ENCODE measurements at regions not wholly inside any gene's neighbourhood (a gene's known extent, or its start where the extent isn't known, plus 50 kb on each side); places are given as distances from the start of the nearest gene placed in this dataset.

GRCh38 chr7:31416381-31416870 is 75.9 kb upstream of the NEUROD6 start:
- BruUV-seq (replicated peaks), result no TSS peak
- ChIA-PET CTCF (no interaction called here), POLR2A (ENCODE audit: low non-redundant PET) (interaction anchor here (0.6 kb wide), 1 partner anchor 55 kb away, joined by 4 read pairs; no protein-coding TSS in a partner anchor)

GRCh38 chr7:31418928-31419327 is 78.4 kb upstream of the NEUROD6 start:
- POLR2A ChIA-PET (ENCODE audit: low non-redundant PET), result no interaction called here
- no peaks in the 10 kb centered on the region for H3K36me3 ChIP-seq (ENCODE audit: insufficient read depth, low read length, poor library complexity, severe bottlenecking)
- no peaks in the 10 kb centered on the region for H3K9me3 ChIP-seq (ENCODE audit: low read depth, low read length, poor library complexity, severe bottlenecking)
- H3K27me3 ChIP-seq (replicated peaks; ENCODE audit: insufficient read depth, low read depth, low read length, poor library complexity), result peaks cover 10% of the 10 kb centered on the region
- CTCF ChIA-PET, result no interaction called here
- no TSS peak for BruUV-seq (replicated peaks)
- no peak for DNase-seq (ENCODE audit: low spot score)
- peaks cover 22% of the 10 kb centered on the region for H3K4me1 ChIP-seq (ENCODE audit: insufficient read depth, low read length, poor library complexity, severe bottlenecking)
- intact Hi-C loops (cut with micrococcal nuclease; ENCODE audit: unreplicated experiment), result no loop called here
- H3K4me3 ChIP-seq (ENCODE audit: low read depth, low read length, poor library complexity, severe bottlenecking), result no peak overlapping the region
- TF ChIP-seq EZH2 (IDR thresholded peaks at IDR 0.05; ENCODE audit: borderline replicate concordance, low read depth, low read length, poor library complexity, severe bottlenecking), result no peak
- no peak for TF ChIP-seq CTCF (conservative IDR thresholded peaks at IDR 0.05; ENCODE audit: low read depth, low read length)
- no peak overlapping the region for H3K27ac ChIP-seq (ENCODE audit: low read depth, low read length, poor library complexity, severe bottlenecking)

More at GRCh38 chr7:31416381-31416870, 75.9 kb upstream of the NEUROD6 start:
- Histone ChIP-seq H3K36me3 (ENCODE audit: insufficient read depth, low read length, poor library complexity, severe bottlenecking) (no peaks in the 10 kb centered on the region), H3K4me1 (ENCODE audit: insufficient read depth, low read length, poor library complexity, severe bottlenecking) (peaks cover 34% of the 10 kb centered on the region), H3K27me3 (replicated peaks; ENCODE audit: insufficient read depth, low read depth, low read length, poor library complexity) (peaks cover 5% of the 10 kb centered on the region), H3K27ac (ENCODE audit: low read depth, low read length, poor library complexity, severe bottlenecking) (peak overlapping the region; percentile 68), H3K4me3 (ENCODE audit: low read depth, low read length, poor library complexity, severe bottlenecking) (no peak overlapping the region), H3K9me3 (ENCODE audit: low read depth, low read length, poor library complexity, severe bottlenecking) (no peaks in the 10 kb centered on the region)
- peak; percentile 96 for DNase-seq (ENCODE audit: low spot score)
- TF ChIP-seq CTCF (conservative IDR thresholded peaks at IDR 0.05; ENCODE audit: low read depth, low read length), result no peak
- TF ChIP-seq EZH2 (IDR thresholded peaks at IDR 0.05; ENCODE audit: borderline replicate concordance, low read depth, low read length, poor library complexity, severe bottlenecking), result no peak
- intact Hi-C loops (cut with micrococcal nuclease; ENCODE audit: unreplicated experiment), result no loop called here

- Histone ChIP-seq H3K9me3 (ENCODE audit: low read depth, low read length, poor library complexity, severe bottlenecking) (no peaks in the 10 kb centered on the region), H3K4me1 (ENCODE audit: insufficient read depth, low read length, poor library complexity, severe bottlenecking) (peaks cover 22% of the 10 kb centered on the region), H3K4me3 (ENCODE audit: low read depth, low read length, poor library complexity, severe bottlenecking) (no peak overlapping the region), H3K36me3 (ENCODE audit: insufficient read depth, low read length, poor library complexity, severe bottlenecking) (no peaks in the 10 kb centered on the region), H3K27ac (ENCODE audit: low read depth, low read length, poor library complexity, severe bottlenecking) (no peak overlapping the region), H3K27me3 (replicated peaks; ENCODE audit: insufficient read depth, low read depth, low read length, poor library complexity) (peaks cover 10% of the 10 kb centered on the region)
- DNase-seq (ENCODE audit: low spot score), result no peak
- CTCF ChIA-PET, result no interaction called here
- POLR2A ChIA-PET (ENCODE audit: low non-redundant PET), result no interaction called here
- BruUV-seq (replicated peaks), result no TSS peak
- intact Hi-C loops (cut with micrococcal nuclease; ENCODE audit: unreplicated experiment), result no loop called here
- TF ChIP-seq EZH2 (IDR thresholded peaks at IDR 0.05; ENCODE audit: borderline replicate concordance, low read depth, low read length, poor library complexity, severe bottlenecking), result no peak
- no peak for TF ChIP-seq CTCF (conservative IDR thresholded peaks at IDR 0.05; ENCODE audit: low read depth, low read length)
Observed at GRCh38 chr7:31419505-31420055, 79.1 kb upstream of the NEUROD6 start.
